ENCODE measurements at regions not wholly inside any gene's neighbourhood (a gene's known extent, or its start where the extent isn't known, plus 50 kb on each side); places are given as distances from the start of the nearest gene placed in this dataset.

- CTCF ChIA-PET, result no interaction called here
- POLR2A ChIA-PET, result no interaction called here
- no peak overlapping the region for H3K4me3 ChIP-seq (ENCODE audit: low read depth, low read length)
Observed at GRCh38 chr14:43308421-43309110, 1198.5 kb downstream of the FSCB start.

DNA sequence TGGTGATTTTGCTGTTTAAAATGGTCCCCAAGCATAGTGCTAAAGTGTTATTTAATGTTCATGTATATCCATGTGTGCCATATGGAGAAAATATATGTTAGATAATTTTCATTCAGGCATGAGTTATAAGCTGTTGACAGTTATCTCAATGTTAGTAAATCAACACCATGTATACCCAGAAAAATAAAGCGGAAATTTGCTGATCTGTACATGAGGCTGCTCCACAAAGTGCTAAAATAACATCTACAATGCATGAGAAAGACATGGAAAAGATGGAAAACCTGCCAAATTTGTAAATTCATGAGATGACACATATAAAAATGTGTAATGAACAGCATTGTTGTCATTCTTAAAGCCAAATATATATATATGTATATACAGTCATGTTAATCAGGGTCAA lies 1199.2 kb downstream of the FSCB start:
- Histone ChIP-seq H3K27ac (ENCODE audit: extremely low read depth, low read depth, low read length) (no peak overlapping the region), H3K4me1 (ENCODE audit: control insufficient read depth, insufficient read depth, low read length) (no peaks in the 10 kb centered on the region), H3K9me3 (ENCODE audit: control insufficient read depth, insufficient read depth, low read depth, low read length) (no peaks in the 10 kb centered on the region), H3K36me3 (ENCODE audit: control insufficient read depth in 2 of 2, insufficient read depth in 1 of 2, low read length in 2 of 2) (no peaks in the 10 kb centered on the region), H3K4me3 (ENCODE audit: low read depth, low read length) (no peak overlapping the region)
- POLR2A ChIA-PET, result no interaction called here
- CTCF ChIA-PET, result no interaction called here
- TF ChIP-seq, protein P1, sequence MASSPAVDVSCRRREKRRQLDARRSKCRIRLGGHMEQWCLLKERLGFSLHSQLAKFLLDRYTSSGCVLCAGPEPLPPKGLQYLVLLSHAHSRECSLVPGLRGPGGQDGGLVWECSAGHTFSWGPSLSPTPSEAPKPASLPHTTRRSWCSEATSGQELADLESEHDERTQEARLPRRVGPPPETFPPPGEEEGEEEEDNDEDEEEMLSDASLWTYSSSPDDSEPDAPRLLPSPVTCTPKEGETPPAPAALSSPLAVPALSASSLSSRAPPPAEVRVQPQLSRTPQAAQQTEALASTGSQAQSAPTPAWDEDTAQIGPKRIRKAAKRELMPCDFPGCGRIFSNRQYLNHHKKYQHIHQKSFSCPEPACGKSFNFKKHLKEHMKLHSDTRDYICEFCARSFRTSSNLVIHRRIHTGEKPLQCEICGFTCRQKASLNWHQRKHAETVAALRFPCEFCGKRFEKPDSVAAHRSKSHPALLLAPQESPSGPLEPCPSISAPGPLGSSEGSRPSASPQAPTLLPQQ (tag by site-specific recombination; IDR thresholded peaks at IDR 0.05), result no peak
- TF ChIP-seq, protein P2, sequence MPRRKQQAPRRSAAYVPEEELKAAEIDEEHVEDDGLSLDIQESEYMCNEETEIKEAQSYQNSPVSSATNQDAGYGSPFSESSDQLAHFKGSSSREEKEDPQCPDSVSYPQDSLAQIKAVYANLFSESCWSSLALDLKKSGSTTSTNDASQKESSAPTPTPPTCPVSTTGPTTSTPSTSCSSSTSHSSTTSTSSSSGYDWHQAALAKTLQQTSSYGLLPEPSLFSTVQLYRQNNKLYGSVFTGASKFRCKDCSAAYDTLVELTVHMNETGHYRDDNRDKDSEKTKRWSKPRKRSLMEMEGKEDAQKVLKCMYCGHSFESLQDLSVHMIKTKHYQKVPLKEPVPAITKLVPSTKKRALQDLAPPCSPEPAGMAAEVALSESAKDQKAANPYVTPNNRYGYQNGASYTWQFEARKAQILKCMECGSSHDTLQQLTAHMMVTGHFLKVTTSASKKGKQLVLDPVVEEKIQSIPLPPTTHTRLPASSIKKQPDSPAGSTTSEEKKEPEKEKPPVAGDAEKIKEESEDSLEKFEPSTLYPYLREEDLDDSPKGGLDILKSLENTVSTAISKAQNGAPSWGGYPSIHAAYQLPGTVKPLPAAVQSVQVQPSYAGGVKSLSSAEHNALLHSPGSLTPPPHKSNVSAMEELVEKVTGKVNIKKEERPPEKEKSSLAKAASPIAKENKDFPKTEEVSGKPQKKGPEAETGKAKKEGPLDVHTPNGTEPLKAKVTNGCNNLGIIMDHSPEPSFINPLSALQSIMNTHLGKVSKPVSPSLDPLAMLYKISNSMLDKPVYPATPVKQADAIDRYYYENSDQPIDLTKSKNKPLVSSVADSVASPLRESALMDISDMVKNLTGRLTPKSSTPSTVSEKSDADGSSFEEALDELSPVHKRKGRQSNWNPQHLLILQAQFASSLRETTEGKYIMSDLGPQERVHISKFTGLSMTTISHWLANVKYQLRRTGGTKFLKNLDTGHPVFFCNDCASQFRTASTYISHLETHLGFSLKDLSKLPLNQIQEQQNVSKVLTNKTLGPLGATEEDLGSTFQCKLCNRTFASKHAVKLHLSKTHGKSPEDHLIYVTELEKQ (tag by site-specific recombination; IDR thresholded peaks at IDR 0.05; ENCODE audit: borderline replicate concordance), result no peak
- no peak for TF ChIP-seq ZNF202 (tag by site-specific recombination; IDR thresholded peaks at IDR 0.05; ENCODE audit: borderline replicate concordance)
- no peak for TF ChIP-seq ZNF76 (tag by site-specific recombination; IDR thresholded peaks at IDR 0.05; ENCODE audit: borderline replicate concordance, low read depth)
- no peak for TF ChIP-seq GLIS2 (tag by site-specific recombination; IDR thresholded peaks at IDR 0.05)
- no peak for TF ChIP-seq ZNF37A (tag by site-specific recombination; IDR thresholded peaks at IDR 0.05)
- TF ChIP-seq ZNF610 (tag by site-specific recombination; IDR thresholded peaks at IDR 0.05; ENCODE audit: borderline replicate concordance), result no peak
- TF ChIP-seq ZNF768 (tag by site-specific recombination; IDR thresholded peaks at IDR 0.05), result no peak
- TF ChIP-seq GLIS1 (tag by site-specific recombination; IDR thresholded peaks at IDR 0.05), result no peak
- TF ChIP-seq ZNF362 (tag by site-specific recombination; IDR thresholded peaks at IDR 0.05), result no peak
- no peak for TF ChIP-seq ZNF510 (tag by site-specific recombination; IDR thresholded peaks at IDR 0.05; ENCODE audit: insufficient replicate concordance)

More at GRCh38 chr14:43308421-43309110, 1198.5 kb downstream of the FSCB start:
- TF ChIP-seq ZNF221 (tag by site-specific recombination; IDR thresholded peaks at IDR 0.05; ENCODE audit: borderline replicate concordance), result no peak
- TF ChIP-seq PBX3 (CRISPR knock-in tag; IDR thresholded peaks at IDR 0.05), result no peak
- no peak for TF ChIP-seq ZNF132 (tag by site-specific recombination; IDR thresholded peaks at IDR 0.05; ENCODE audit: borderline replicate concordance)
- TF ChIP-seq ZNF311 (tag by site-specific recombination; IDR thresholded peaks at IDR 0.05; ENCODE audit: borderline replicate concordance), result no peak
- no peak for TF ChIP-seq ZNF2 (tag by site-specific recombination; IDR thresholded peaks at IDR 0.05)
- no peak for TF ChIP-seq WT1 (tag by site-specific recombination; IDR thresholded peaks at IDR 0.05)
- no peak for TF ChIP-seq HOXC10 (CRISPR knock-in tag; IDR thresholded peaks at IDR 0.05)
- TF ChIP-seq ZNF16 (tag by site-specific recombination; IDR thresholded peaks at IDR 0.05; ENCODE audit: low read depth), result no peak
- no peak for TF ChIP-seq ZEB2 (tag by site-specific recombination; IDR thresholded peaks at IDR 0.05)
- no peak for TF ChIP-seq ZFHX2 (tag by site-specific recombination; conservative IDR thresholded peaks at IDR 0.05)
- no peak for TF ChIP-seq ZNF416 (tag by site-specific recombination; IDR thresholded peaks at IDR 0.05)
- no peak for TF ChIP-seq ZNF184 (tag by site-specific recombination; IDR thresholded peaks at IDR 0.05)
- no peak for TF ChIP-seq ZNF248 (tag by site-specific recombination; IDR thresholded peaks at IDR 0.05)
- TF ChIP-seq ZBTB11 (tag by site-specific recombination; conservative IDR thresholded peaks at IDR 0.05; ENCODE audit: low read depth), result no peak
- TF ChIP-seq ZNF223 (tag by site-specific recombination; IDR thresholded peaks at IDR 0.05), result no peak
- no peak for TF ChIP-seq ZNF157 (tag by site-specific recombination; IDR thresholded peaks at IDR 0.05)
- no peak for TF ChIP-seq ZNF658 (tag by site-specific recombination; IDR thresholded peaks at IDR 0.05)
- no peak for TF ChIP-seq ZNF561 (tag by site-specific recombination; IDR thresholded peaks at IDR 0.05; ENCODE audit: borderline replicate concordance)
- TF ChIP-seq KLF10 (tag by site-specific recombination; IDR thresholded peaks at IDR 0.05), result no peak
- H3K27ac ChIP-seq (ENCODE audit: extremely low read depth, low read depth, low read length), result no peak overlapping the region
- no peaks in the 10 kb centered on the region for H3K9me3 ChIP-seq (ENCODE audit: control insufficient read depth, insufficient read depth, low read depth, low read length)
- no peaks in the 10 kb centered on the region for H3K36me3 ChIP-seq (ENCODE audit: control insufficient read depth in 2 of 2, insufficient read depth in 1 of 2, low read length in 2 of 2)
- no peaks in the 10 kb centered on the region for H3K4me1 ChIP-seq (ENCODE audit: control insufficient read depth, insufficient read depth, low read length)

Measured in HEK293 (cell line).